Brain microvascular endothelial cell (primary cell): ENCODE measurements at regions not wholly inside any gene's neighbourhood (a gene's known extent, or its start where the extent isn't known, plus 50 kb on each side); places are given as distances from the start of the nearest gene placed in this dataset.

Source experiments
- DNase-seq: peaks from one replicate; pipeline ENCODE4 v3.0.0-alpha.2; 2020
- H3K27ac ChIP-seq: fragments of 250-450 bp; sonication (Bioruptor Pico); 2 replicates; pipeline ENCODE4 v1.5.1; 2020; ENCODE audit warnings: mild to moderate bottlenecking, moderate library complexity
- H3K27me3 ChIP-seq: fragments of 250-450 bp; sonication (Bioruptor Pico); replicated peaks from 2 replicates; pipeline ENCODE4 v1.5.1; 2020; ENCODE audit warnings: mild to moderate bottlenecking
- H3K36me3 ChIP-seq: fragments of 250-450 bp; sonication (Bioruptor Pico); replicated peaks from 2 replicates; pipeline ENCODE4 v1.5.1; 2020; ENCODE audit warnings: mild to moderate bottlenecking
- H3K4me3 ChIP-seq: 2 replicates; pipeline ENCODE4 v1.5.1; 2011; ENCODE audit warnings: low read depth, mild to moderate bottlenecking, control low read depth, low read length, moderate library complexity
- in situ Hi-C: cut with HindIII; loops from 2 replicates; pipeline ENCODE4 v1.10.0; 2017; ENCODE audit warnings: low sequenced_read_pairs, low pct_ligation_motif_present
- TF ChIP-seq, protein P1 (sequence below): IDR thresholded peaks from 2 replicates; pipeline ENCODE4 v1.5.1; 2011; ENCODE audit warnings: low read depth, mild to moderate bottlenecking, moderate library complexity, low read length, control low read depth, inconsistent platforms; ENCODE audit errors: missing control alignments

DNA sequence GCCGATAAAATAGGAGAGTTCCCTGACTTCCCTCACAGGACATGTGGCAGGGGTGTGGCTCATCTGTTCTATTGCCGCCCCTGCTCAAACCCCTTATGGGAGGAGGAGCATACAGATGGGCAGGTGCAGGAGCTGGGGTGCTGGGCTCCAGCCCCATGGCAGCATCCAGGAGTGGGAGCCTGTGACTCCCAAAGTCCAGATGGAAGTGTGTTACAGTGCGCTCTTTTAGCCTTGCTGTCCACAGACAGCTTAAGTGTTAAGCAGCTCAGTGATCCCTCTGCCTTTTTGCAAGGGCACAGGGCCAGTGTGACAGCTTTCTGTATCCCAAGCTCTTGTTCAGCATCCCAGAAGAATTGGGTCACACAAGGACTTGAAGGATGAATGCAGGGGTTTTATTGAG lies 212.3 kb upstream of the MYLIP start:
- DNase-seq = no peak
- in situ Hi-C loops = no loop called here
- H3K27me3 ChIP-seq = no peaks in the 10 kb centered on the region
- no peak overlapping the region for H3K27ac ChIP-seq
- TF ChIP-seq, protein P1, sequence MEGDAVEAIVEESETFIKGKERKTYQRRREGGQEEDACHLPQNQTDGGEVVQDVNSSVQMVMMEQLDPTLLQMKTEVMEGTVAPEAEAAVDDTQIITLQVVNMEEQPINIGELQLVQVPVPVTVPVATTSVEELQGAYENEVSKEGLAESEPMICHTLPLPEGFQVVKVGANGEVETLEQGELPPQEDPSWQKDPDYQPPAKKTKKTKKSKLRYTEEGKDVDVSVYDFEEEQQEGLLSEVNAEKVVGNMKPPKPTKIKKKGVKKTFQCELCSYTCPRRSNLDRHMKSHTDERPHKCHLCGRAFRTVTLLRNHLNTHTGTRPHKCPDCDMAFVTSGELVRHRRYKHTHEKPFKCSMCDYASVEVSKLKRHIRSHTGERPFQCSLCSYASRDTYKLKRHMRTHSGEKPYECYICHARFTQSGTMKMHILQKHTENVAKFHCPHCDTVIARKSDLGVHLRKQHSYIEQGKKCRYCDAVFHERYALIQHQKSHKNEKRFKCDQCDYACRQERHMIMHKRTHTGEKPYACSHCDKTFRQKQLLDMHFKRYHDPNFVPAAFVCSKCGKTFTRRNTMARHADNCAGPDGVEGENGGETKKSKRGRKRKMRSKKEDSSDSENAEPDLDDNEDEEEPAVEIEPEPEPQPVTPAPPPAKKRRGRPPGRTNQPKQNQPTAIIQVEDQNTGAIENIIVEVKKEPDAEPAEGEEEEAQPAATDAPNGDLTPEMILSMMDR = no peak
- H3K4me3 ChIP-seq = no peak overlapping the region
- H3K36me3 ChIP-seq = no peaks in the 10 kb centered on the region

DNA sequence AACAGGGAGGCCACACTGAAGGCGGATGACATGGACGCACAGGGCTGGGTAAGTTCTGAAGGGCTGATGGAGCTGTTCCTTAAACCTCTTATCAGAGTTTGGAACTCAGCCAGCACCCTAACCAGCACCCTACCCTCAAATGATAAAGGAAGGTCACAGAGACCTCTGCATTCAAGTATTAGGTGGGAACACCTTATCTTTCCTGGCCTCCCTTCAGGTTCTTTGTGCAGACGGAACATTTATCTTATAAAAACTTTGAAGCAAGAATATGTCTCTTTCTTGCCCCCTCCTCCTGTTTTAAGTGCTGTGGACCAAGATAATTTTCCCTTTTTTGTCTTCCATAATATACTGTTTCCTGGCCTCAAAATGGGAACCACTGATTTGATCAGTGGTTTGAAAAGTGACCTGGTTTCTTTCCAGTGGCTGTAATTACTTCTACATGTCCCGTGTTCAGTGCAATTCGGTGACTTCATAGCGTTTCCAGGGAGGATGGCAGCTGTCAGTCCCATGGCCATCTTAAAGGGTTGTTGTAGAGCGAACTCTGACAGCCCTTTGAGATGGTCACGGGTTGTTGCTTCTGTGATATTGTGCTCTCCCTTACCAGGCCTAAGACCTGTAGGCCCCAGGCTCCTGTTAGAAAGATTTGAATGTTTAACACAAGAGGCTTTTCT lies 213.2 kb upstream of the MYLIP start:
- H3K36me3 ChIP-seq = no peaks in the 10 kb centered on the region
- H3K27me3 ChIP-seq = no peaks in the 10 kb centered on the region
- in situ Hi-C loops = no loop called here
- no peak overlapping the region for H3K27ac ChIP-seq
- DNase-seq = no peak
- no peak overlapping the region for H3K4me3 ChIP-seq
- TF ChIP-seq, protein P1 = no peak

DNA sequence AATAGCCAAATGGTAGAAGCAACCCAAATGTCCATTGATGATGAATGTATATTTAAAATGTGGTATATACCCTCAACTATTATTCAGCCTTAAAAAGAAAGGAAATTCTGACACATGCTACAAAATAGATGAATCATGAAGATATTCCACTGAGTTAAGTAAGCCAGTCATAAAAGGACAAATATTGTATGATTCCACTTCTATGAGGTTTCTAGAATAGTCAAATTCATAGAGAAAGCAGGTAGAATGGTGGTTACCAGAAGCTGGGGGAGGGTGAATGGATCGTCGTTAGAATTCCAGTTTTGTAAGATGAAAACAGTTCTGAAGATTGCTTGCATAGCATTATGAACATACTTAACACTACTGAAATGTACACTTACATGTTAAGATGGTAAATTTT lies 214.3 kb upstream of the MYLIP start:
- no peak for DNase-seq
- H3K4me3 ChIP-seq = no peak overlapping the region
- no peaks in the 10 kb centered on the region for H3K27me3 ChIP-seq
- TF ChIP-seq, protein P1 = no peak
- in situ Hi-C loops = no loop called here
- no peaks in the 10 kb centered on the region for H3K36me3 ChIP-seq
- no peak overlapping the region for H3K27ac ChIP-seq

DNA sequence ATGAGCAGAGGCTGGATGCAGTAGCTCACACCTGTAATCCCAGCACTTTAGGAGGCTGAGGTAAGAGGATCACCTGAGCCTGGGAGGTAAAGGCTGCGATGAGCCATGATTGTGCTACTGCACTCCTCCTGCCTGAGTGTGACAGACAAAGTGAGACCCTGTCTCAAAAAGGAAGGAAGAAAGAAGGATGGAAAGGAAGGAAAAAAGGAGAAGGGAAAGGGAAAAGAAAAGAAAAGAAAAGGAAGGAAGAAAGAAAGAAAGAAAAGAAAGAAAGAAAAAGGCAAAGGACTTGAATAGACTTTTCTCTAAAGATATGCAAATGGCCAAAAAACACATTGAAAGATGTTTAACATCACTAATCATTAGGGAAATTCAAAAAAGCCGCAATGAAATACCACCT lies 215.3 kb upstream of the MYLIP start:
- Histone ChIP-seq H3K27me3 (no peaks in the 10 kb centered on the region), H3K4me3 (no peak overlapping the region), H3K36me3 (no peaks in the 10 kb centered on the region), H3K27ac (no peak overlapping the region)
- no peak for DNase-seq
- TF ChIP-seq, protein P1 = no peak
- in situ Hi-C loops = no loop called here

DNA sequence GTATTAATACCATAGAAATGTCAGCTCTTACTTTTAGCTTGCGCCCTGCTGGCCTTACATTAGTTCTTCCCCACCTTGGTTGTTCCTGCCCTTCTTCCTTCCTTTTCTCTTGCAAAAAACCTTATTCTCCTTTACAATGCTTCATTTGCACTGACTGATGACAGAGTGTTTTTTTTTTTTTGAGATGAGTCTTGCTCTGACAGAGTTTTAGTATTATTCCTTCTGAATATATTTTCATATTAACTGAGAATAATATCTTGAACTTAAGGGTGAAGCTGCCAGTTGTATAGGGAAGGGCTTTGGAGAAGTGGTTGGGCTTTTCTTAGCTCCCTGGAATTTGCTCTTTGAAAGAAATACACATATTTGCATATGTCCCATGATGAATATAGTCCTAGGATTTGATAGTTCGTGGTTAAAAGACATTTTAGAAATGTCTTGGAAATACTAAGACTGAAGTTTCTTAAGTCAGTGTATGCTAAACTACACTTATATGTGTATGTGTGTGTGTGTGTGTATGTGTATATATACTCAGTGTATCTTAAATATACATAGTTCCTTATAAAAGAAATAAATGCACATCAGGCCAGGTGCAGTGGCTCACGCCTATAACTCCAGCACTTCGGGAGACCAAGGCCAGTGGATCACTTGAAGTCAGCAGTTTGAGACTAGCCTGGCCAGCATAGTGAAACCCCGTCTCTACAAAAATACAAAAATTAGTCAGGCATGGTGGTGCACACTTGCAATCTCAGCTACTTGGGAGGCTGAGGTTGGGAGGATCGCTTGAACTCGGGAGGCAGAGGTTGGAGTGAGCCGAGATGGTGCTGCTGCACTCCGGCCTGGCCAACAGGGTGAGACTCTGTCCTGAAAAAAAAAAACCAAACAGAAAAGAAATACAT lies 216.1 kb upstream of the MYLIP start:
- Histone ChIP-seq H3K27me3 (no peaks in the 10 kb centered on the region), H3K36me3 (no peaks in the 10 kb centered on the region), H3K4me3 (no peak overlapping the region), H3K27ac (no peak overlapping the region)
- no peak for DNase-seq
- TF ChIP-seq, protein P1 = no peak
- in situ Hi-C loops = no loop called here
